Muscle layer of duodenum (tissue), 2 donors: ENCODE measurements at regions not wholly inside any gene's neighbourhood (a gene's known extent, or its start where the extent isn't known, plus 50 kb on each side); places are given as distances from the start of the nearest gene placed in this dataset.

Experiments
- H3K27ac ChIP-seq: one replicate; pipeline ENCODE4 v1.7.0; 2013; ENCODE audit warnings: mild to moderate bottlenecking, low read length
- H3K27me3 ChIP-seq: one replicate; pipeline ENCODE4 v1.7.0; 2013; ENCODE audit warnings: low read depth, mild to moderate bottlenecking, control low read depth, low read length
- H3K36me3 ChIP-seq, 2 donors: one replicate each; pipeline ENCODE4 v1.7.0; 2013; ENCODE audit warnings: low read length in 2 of 2, control low read depth in 1 of 2, mild to moderate bottlenecking in 1 of 2; ENCODE audit not compliant: insufficient read depth in 2 of 2, control insufficient read depth in 1 of 2
- H3K4me1 ChIP-seq, 2 donors: one replicate each; pipeline ENCODE4 v1.7.0; 2013; ENCODE audit warnings: low read length in 2 of 2, mild to moderate bottlenecking in 2 of 2, control low read depth in 1 of 2, moderate library complexity in 1 of 2; ENCODE audit not compliant: insufficient read depth in 2 of 2, control insufficient read depth in 1 of 2
- H3K4me3 ChIP-seq, 2 donors: one replicate each; pipeline ENCODE4 v1.7.0; 2013; ENCODE audit warnings: low read length in 2 of 2, low read depth in 1 of 2, mild to moderate bottlenecking in 1 of 2
- H3K9me3 ChIP-seq, 2 donors: one replicate each; pipeline ENCODE4 v1.7.0; 2013; ENCODE audit warnings: low read length in 2 of 2, control low read depth in 1 of 2, mild to moderate bottlenecking in 1 of 2; ENCODE audit not compliant: control insufficient read depth in 1 of 2
- donor health status: healthy.

DNA sequence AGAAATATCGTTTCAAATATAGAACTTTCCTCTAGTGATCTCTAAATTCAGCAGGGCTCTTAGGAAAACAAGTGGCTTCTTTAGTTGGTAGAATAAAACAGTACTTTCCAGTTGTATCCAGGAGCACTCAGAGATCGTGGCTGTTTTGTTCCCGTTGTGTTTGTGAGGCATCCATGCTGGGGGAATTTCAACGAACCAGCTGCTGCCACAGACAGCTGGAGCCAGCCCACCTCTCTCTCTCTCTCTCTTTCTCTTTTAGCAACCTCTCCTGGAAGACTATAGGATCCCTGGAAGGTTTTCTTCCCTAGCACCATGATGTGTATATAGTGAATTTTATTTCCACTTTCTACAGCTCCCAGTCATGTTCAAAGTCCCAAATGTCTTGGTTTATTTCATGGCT lies 1116.0 kb upstream of the SEMA6A start:
- no peaks in the 10 kb centered on the region for H3K9me3 ChIP-seq
- H3K27ac ChIP-seq, result no peak overlapping the region
- no peaks in the 10 kb centered on the region for H3K4me1 ChIP-seq
- H3K27me3 ChIP-seq, result no peaks in the 10 kb centered on the region
- H3K4me3 ChIP-seq, result no peak overlapping the region
- H3K36me3 ChIP-seq, result no peaks in the 10 kb centered on the region

DNA sequence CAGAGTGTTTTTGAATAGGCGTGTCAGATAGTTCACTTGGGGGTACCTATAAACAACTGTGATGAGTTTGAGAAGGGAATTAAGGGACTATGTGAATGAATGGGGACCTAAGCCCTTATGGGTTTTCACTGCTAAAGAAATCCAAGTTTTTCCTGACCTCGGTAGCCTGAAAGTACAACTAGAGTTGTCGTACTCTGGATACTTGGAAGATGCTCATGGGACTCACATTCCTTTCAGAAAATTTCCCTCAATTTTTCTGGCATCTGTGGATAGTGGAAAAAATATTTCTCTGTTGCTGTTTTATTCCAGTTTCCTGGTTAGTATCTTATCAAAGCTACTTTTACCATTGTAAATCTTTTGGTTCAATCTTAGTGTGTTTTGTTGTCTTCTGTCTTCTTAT lies 1112.3 kb upstream of the SEMA6A start:
- Histone ChIP-seq H3K27ac (no peak overlapping the region), H3K9me3 (no peaks in the 10 kb centered on the region), H3K4me1 (no peaks in the 10 kb centered on the region), H3K27me3 (no peaks in the 10 kb centered on the region), H3K36me3 (no peaks in the 10 kb centered on the region), H3K4me3 (no peak overlapping the region)

DNA sequence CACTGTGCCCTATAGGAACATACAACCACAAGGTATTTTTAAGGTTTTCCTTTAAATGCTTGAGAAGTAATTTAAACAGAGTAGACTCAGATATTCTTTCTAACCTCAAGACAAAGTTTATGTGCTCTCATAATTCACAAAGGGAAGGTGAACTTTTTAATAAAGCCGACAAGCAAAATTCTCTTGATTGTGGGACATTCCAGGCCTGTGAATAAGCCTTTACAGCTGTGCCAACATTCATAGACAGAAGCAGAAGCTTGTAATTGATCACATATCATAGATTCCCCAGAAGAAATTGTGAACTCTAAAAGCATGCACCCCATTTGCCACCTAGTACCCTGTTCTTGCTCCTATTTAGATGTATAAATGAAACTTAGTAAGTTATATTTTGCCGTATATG lies 1107.8 kb upstream of the SEMA6A start:
- no peaks in the 10 kb centered on the region for H3K27me3 ChIP-seq
- no peaks in the 10 kb centered on the region for H3K4me1 ChIP-seq
- no peak overlapping the region for H3K4me3 ChIP-seq
- no peak overlapping the region for H3K27ac ChIP-seq
- H3K36me3 ChIP-seq, result no peaks in the 10 kb centered on the region
- no peaks in the 10 kb centered on the region for H3K9me3 ChIP-seq

DNA sequence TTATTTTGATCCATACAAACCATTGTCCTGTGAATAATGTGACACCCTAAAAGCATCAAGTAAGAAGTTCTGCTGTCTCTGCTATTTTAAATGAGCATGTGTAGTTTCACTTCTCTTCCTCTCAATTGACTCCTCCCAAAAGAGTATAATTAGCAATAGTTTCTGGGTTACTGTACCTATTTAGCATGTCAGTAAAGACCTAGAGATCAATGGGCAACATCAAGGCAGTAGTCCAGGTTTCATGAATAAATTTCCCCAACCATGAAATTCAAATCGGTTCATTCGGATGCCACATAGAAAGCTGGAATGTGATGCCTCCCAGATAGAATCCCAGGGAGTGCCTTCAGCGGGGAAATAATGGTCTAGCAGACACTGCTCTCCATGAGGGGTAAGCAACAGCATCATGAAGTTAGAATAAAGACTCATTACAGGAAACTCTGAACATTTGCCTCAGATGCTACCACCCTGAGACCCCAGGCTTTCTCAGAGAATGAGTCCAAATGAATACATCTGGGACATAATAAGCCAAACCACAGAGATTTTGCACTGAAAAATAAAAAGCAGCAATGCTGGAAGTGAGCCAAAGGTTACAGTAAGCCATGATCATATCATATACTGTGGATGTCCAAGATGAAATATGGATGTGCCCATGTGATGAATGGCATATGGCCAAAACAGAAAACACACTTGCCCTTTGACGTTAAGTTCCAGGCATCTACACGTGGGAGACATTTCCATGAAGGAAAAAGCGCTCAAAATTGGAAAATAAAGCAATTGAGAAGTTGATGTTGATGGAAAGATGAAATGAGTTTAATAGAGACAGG lies 1107.0 kb upstream of the SEMA6A start:
- H3K4me3 ChIP-seq, result no peak overlapping the region
- H3K27me3 ChIP-seq, result no peaks in the 10 kb centered on the region
- no peaks in the 10 kb centered on the region for H3K4me1 ChIP-seq
- no peaks in the 10 kb centered on the region for H3K36me3 ChIP-seq
- H3K27ac ChIP-seq, result no peak overlapping the region
- H3K9me3 ChIP-seq, result no peaks in the 10 kb centered on the region

DNA sequence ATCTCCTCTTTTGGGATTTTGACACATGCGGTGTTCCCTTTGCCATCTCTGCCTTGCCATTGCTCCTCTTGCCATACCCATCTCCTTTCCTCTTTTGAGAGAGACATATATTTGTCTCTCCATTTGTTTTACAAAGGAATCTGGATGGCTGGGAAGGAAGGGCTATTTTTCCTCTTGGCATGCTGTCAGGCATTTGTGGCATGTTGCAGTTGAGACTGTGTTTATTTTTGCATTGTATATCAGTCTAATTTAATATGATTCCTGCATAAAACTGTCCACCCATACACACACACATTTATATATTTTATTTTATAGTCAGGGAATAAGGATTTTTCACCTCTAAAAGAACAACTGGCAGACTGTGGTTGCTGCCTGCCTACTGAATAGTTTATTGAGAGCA lies 1105.8 kb upstream of the SEMA6A start:
- no peaks in the 10 kb centered on the region for H3K4me1 ChIP-seq
- H3K9me3 ChIP-seq, result no peaks in the 10 kb centered on the region
- no peaks in the 10 kb centered on the region for H3K27me3 ChIP-seq
- H3K27ac ChIP-seq, result no peak overlapping the region
- H3K36me3 ChIP-seq, result no peaks in the 10 kb centered on the region
- no peak overlapping the region for H3K4me3 ChIP-seq

DNA sequence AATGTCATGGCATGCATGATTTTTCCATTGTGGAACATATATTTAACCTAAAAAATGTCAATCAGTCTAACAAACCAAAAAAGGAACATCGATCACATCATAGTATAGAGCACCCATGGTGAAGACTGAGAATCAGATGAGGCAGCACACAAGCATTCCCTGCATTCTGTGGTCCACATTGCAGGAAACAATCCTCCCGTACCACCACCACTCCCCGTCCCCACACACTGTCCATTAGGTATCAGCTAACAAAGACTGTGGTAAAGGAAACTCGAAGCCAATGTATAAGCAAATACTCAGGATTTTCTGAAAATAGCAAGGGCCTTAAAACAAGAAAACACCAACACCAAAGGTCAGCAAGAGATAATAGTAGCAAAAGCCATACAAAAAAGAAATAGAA lies 1104.4 kb upstream of the SEMA6A start:
- no peak overlapping the region for H3K4me3 ChIP-seq
- H3K27me3 ChIP-seq, result no peaks in the 10 kb centered on the region
- H3K36me3 ChIP-seq, result no peaks in the 10 kb centered on the region
- H3K27ac ChIP-seq, result no peak overlapping the region
- H3K9me3 ChIP-seq, result no peaks in the 10 kb centered on the region
- no peaks in the 10 kb centered on the region for H3K4me1 ChIP-seq

DNA sequence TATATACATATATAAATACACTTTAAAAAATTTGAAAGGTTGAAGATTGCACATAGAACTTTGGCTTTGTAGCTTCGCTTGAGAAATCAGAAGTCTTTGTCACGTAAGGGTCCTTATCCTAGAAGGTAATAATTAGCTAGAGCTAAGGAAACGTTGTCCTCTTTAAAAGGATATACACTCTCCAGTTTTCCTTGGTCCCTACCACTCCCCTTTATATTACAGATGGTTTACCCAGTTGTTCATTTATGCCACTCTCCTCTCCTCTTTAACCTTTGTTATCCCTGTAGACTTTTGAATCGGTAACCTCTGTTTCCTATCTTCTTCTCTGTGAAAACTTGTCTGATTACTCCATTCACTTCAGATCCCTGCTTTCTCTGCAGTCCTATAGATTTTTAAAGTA lies 1101.0 kb upstream of the SEMA6A start:
- Histone ChIP-seq H3K4me1 (no peaks in the 10 kb centered on the region), H3K9me3 (no peaks in the 10 kb centered on the region), H3K27me3 (no peaks in the 10 kb centered on the region), H3K4me3 (no peak overlapping the region), H3K36me3 (no peaks in the 10 kb centered on the region), H3K27ac (no peak overlapping the region)

DNA sequence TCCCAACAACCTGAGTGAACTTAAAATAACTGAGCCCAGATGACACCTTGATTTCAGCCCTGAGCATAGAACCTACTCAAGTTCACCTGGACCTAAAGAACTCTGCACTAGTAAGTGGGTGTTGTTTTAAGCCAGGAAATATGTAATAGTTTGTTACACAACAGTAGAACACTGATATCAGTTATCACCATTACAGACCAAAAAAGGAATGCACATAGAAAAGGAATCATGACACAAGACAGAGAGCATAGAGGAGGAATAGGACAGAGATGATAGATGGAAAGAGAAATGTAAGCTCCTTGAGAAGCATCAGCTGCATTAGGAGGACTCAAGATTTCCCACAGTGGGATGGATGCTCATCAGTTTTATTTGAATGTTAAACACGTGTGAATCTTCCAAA lies 1096.9 kb upstream of the SEMA6A start:
- Histone ChIP-seq H3K4me1 (no peaks in the 10 kb centered on the region), H3K27me3 (no peaks in the 10 kb centered on the region), H3K9me3 (no peaks in the 10 kb centered on the region), H3K27ac (no peak overlapping the region), H3K4me3 (no peak overlapping the region), H3K36me3 (no peaks in the 10 kb centered on the region)

DNA sequence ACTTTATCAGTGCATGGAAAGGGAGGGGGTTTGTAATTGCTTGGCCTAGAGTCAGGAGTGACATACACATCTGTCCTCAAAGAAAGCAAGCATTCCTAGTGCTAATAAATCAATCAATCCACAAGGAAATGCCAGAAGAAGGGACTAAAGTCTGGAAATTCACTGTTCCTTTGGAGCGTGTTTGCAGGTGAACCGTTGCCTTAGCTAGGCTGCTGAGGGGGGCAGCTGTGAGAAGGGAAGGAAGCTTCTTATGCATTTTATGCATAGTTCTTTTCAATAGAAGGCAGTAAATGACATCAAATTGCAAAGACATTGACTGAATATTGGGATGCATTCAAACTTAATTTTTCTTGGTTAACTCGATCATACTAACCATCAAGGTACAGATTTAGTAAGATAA lies 1092.5 kb upstream of the SEMA6A start:
- Histone ChIP-seq H3K27ac (no peak overlapping the region), H3K4me1 (no peaks in the 10 kb centered on the region), H3K9me3 (no peaks in the 10 kb centered on the region), H3K4me3 (no peak overlapping the region), H3K36me3 (no peaks in the 10 kb centered on the region), H3K27me3 (no peaks in the 10 kb centered on the region)

DNA sequence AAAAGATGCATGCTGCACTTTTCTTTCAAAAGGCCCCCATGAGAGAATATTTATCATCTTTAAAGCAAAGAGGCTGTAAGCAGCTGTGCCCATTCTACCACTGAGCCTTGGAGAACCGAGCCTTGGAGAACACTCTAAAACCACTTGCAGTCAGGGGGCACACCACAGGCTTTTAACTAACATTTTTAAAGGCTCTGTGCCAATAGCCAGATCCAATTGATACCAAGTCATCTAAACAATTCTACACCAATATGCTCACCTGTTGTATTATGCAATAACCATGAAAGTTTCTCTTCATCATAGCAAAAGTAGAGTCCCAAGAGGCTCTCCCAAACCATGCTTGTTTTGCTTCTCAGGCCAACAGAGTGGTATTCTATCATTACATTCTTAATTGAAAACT lies 1090.5 kb upstream of the SEMA6A start:
- no peaks in the 10 kb centered on the region for H3K27me3 ChIP-seq

DNA sequence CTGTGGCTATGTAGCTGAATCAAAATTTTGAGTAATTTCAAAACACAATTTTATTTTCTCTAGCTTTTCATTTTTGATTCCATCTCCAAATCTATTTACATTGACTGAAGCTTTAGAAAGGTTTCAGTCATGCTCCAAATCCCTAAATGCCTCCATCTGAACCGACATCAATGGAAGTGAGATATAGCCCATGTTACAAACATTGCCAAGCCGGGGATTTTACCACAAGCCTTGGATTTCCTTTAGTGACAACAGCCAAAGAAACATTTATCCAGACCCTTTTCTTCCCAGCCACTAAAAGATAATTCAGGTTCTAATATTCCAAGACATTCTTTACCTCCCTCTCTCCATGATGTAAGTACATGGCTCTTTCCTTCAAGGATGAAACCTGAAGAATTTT lies 1087.7 kb upstream of the SEMA6A start:
- H3K9me3 ChIP-seq, result no peaks in the 10 kb centered on the region
- H3K27me3 ChIP-seq, result no peaks in the 10 kb centered on the region
- H3K27ac ChIP-seq, result no peak overlapping the region
- no peak overlapping the region for H3K4me3 ChIP-seq
- no peaks in the 10 kb centered on the region for H3K36me3 ChIP-seq
- no peaks in the 10 kb centered on the region for H3K4me1 ChIP-seq

More for the DNA sequence above, 1090.5 kb upstream of the SEMA6A start:
- no peaks in the 10 kb centered on the region for H3K36me3 ChIP-seq
- no peak overlapping the region for H3K27ac ChIP-seq
- H3K4me3 ChIP-seq, result no peak overlapping the region
- H3K9me3 ChIP-seq, result no peaks in the 10 kb centered on the region
- no peaks in the 10 kb centered on the region for H3K4me1 ChIP-seq

DNA sequence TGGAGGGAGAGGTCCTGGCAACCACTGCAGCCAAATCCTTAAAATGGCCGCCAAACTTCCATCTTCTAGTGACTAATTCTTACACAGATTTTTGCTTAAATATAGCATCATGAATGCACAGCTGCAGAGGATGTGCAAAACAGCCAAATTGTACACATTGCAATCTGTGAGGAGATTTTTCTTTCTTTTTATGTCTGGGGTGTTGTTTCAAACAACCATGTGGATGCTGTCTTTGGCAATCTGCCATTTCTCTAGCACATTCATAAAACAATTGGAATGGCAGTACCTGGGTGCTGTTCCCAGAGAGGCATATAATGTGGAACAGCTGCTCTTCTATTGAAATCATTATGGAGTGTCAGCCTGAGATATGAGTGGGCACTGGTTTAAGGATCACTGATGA lies 1082.9 kb upstream of the SEMA6A start:
- no peaks in the 10 kb centered on the region for H3K9me3 ChIP-seq
- H3K4me3 ChIP-seq, result no peak overlapping the region
- no peaks in the 10 kb centered on the region for H3K27me3 ChIP-seq
- H3K36me3 ChIP-seq, result no peaks in the 10 kb centered on the region
- no peak overlapping the region for H3K27ac ChIP-seq
- H3K4me1 ChIP-seq, result no peaks in the 10 kb centered on the region
